GM23338 (cell line): ENCODE measurements at regions not wholly inside any gene's neighbourhood (a gene's known extent, or its start where the extent isn't known, plus 50 kb on each side); places are given as distances from the start of the nearest gene placed in this dataset.

Experiments used
- ATAC-seq: fragments of 200-7000 bp; cut with Tn5 transposase; 3 replicates; pipeline ENCODE4 v1.9.1; 2020
- DNase-seq: peaks from one replicate; pipeline ENCODE4 v3.0.0-alpha.2; 2015; ENCODE audit warnings: low spot score
- H2AFZ ChIP-seq: fragments of 200-600 bp; sonication (generic); 2 replicates; pipeline ENCODE4 v1.8.0; 2016; ENCODE audit warnings: antibody characterized with exemption, mild to moderate bottlenecking, moderate library complexity
- H3F3A ChIP-seq: fragments of 200-600 bp; sonication (generic); replicated peaks from 2 replicates; pipeline ENCODE4 v1.8.0; 2017; ENCODE audit warnings: antibody characterized with exemption, mixed run types, low read depth
- H3K27ac ChIP-seq: fragments of 200-600 bp; sonication (generic); 2 replicates; pipeline ENCODE4 v1.6.1; 2016; ENCODE audit warnings: low read depth
- H3K27me3 ChIP-seq: fragments of 200-600 bp; sonication (generic); 2 replicates; pipeline ENCODE4 v1.8.0; 2016; ENCODE audit warnings: mild to moderate bottlenecking, mixed run types, moderate library complexity; ENCODE audit not compliant: insufficient read depth
- H3K36me3 ChIP-seq: fragments of 200-600 bp; sonication (generic); 2 replicates; pipeline ENCODE4 v1.8.0; 2016; ENCODE audit warnings: mild to moderate bottlenecking; ENCODE audit not compliant: insufficient read depth
- H3K4me1 ChIP-seq: fragments of 200-600 bp; sonication (generic); 2 replicates; pipeline ENCODE4 v1.8.0; 2016; ENCODE audit warnings: mild to moderate bottlenecking, moderate library complexity; ENCODE audit not compliant: insufficient read depth
- H3K4me2 ChIP-seq: fragments of 200-600 bp; sonication (generic); 2 replicates; pipeline ENCODE4 v1.7.1; 2017; ENCODE audit warnings: mixed run types
- H3K4me3 ChIP-seq: fragments of 200-600 bp; sonication (generic); 2 replicates; pipeline ENCODE4 v1.6.1; 2016; ENCODE audit warnings: mixed run types
- H3K79me2 ChIP-seq: fragments of 200-600 bp; sonication (generic); replicated peaks from 2 replicates; pipeline ENCODE4 v1.8.0; 2017; ENCODE audit warnings: mild to moderate bottlenecking; ENCODE audit not compliant: insufficient read depth
- H3K9me2 ChIP-seq: fragments of 200-600 bp; sonication (generic); 2 replicates; pipeline ENCODE4 v1.8.0; 2017; ENCODE audit not compliant: insufficient read depth
- H4K20me1 ChIP-seq: fragments of 200-600 bp; sonication (generic); replicated peaks from 2 replicates; pipeline ENCODE4 v1.8.0; 2017; ENCODE audit warnings: mild to moderate bottlenecking; ENCODE audit not compliant: insufficient read depth
- H3K27ac Mint-ChIP-seq: 2 replicates; pipeline ENCODE4 v1.8.0; 2020; ENCODE audit warnings: inconsistent platforms, mild to moderate bottlenecking, moderate library complexity, mixed read lengths
- H3K27me3 Mint-ChIP-seq: 3 replicates; pipeline ENCODE4 v1.8.0; 2022; ENCODE audit warnings: low read depth, mild to moderate bottlenecking, moderate library complexity, mixed read lengths, inconsistent platforms; ENCODE audit not compliant: insufficient read depth, poor library complexity
- H3K36me3 Mint-ChIP-seq: 3 replicates; pipeline ENCODE4 v1.8.0; 2021; ENCODE audit warnings: low read depth, mild to moderate bottlenecking, inconsistent platforms, moderate library complexity, mixed read lengths
- H3K4me1 Mint-ChIP-seq: 3 replicates; pipeline ENCODE4 v1.8.0; 2020; ENCODE audit warnings: mild to moderate bottlenecking, inconsistent platforms, mixed read lengths
- H3K4me3 Mint-ChIP-seq: 3 replicates; pipeline ENCODE4 v1.8.0; 2021; ENCODE audit warnings: moderate library complexity, mild to moderate bottlenecking, inconsistent platforms, mixed read lengths
- H3K9me3 Mint-ChIP-seq: 3 replicates; pipeline ENCODE4 v1.8.0; 2020; ENCODE audit warnings: moderate library complexity, mild to moderate bottlenecking, inconsistent platforms, mixed read lengths
- CREB1 ChIP-seq: fragments of 250-450 bp; sonication (Bioruptor Pico); IDR thresholded peaks from 2 replicates; pipeline ENCODE4 v1.5.0; 2020; ENCODE audit warnings: low read depth, mild to moderate bottlenecking, moderate library complexity
- ETS1 ChIP-seq: IDR thresholded peaks from 2 replicates; pipeline ENCODE4 v1.6.1; 2016; ENCODE audit warnings: antibody characterized with exemption
- EZH2 ChIP-seq: fragments of 200-600 bp; sonication (generic); IDR thresholded peaks from one replicate; pipeline ENCODE4 v1.8.0; 2017; ENCODE audit warnings: antibody characterized with exemption, mild to moderate bottlenecking, low read depth; ENCODE audit not compliant: unreplicated experiment
- EZH2phosphoT487 ChIP-seq: fragments of 200-600 bp; sonication (generic); IDR thresholded peaks from one replicate; pipeline ENCODE4 v1.8.1; 2018; ENCODE audit warnings: antibody characterized with exemption; ENCODE audit not compliant: unreplicated experiment
- JUNB ChIP-seq: IDR thresholded peaks from one replicate; pipeline ENCODE4 v1.6.1; 2016; ENCODE audit warnings: antibody characterized with exemption; ENCODE audit not compliant: unreplicated experiment
- NANOG ChIP-seq: IDR thresholded peaks from 2 replicates; pipeline ENCODE4 v1.6.1; 2016; ENCODE audit warnings: antibody characterized with exemption, borderline replicate concordance
- POLR2AphosphoS5 ChIP-seq: IDR thresholded peaks from 2 replicates; pipeline ENCODE4 v1.6.1; 2016; ENCODE audit warnings: antibody characterized with exemption, low read depth
- REST ChIP-seq: IDR thresholded peaks from one replicate; pipeline ENCODE4 v1.6.1; 2018; ENCODE audit warnings: antibody characterized with exemption; ENCODE audit not compliant: unreplicated experiment
- STAT1 ChIP-seq: IDR thresholded peaks from one replicate; pipeline ENCODE4 v1.6.1; 2016; ENCODE audit warnings: antibody characterized with exemption; ENCODE audit not compliant: unreplicated experiment
- ZNF114 ChIP-seq: fragments of 250-450 bp; sonication (Bioruptor Pico); IDR thresholded peaks from 2 replicates; pipeline ENCODE4 v1.5.0; 2020; ENCODE audit warnings: mild to moderate bottlenecking, moderate library complexity
- ZNF331 ChIP-seq: fragments of 250-450 bp; sonication (Bioruptor Pico); IDR thresholded peaks from 2 replicates; pipeline ENCODE4 v1.5.0; 2020; ENCODE audit warnings: low read depth, mild to moderate bottlenecking, moderate library complexity
- TF ChIP-seq, protein P1 (sequence below): fragments of 250-450 bp; sonication (Bioruptor Pico); IDR thresholded peaks from 2 replicates; pipeline ENCODE4 v1.5.0; 2020; ENCODE audit warnings: mild to moderate bottlenecking, moderate library complexity
- TF ChIP-seq, protein P2 (sequence below), 2 experiments: fragments of 200-600 bp in 1 of 2; sonication (generic) in 1 of 2; conservative IDR thresholded peaks; 2 replicates each; pipeline versions ENCODE4 v1.5.1 to v1.6.1; 2016 to 2017; ENCODE audit warnings: antibody characterized with exemption in 2 of 2, low read depth in 2 of 2, mild to moderate bottlenecking in 2 of 2, moderate library complexity in 1 of 2

DNA sequence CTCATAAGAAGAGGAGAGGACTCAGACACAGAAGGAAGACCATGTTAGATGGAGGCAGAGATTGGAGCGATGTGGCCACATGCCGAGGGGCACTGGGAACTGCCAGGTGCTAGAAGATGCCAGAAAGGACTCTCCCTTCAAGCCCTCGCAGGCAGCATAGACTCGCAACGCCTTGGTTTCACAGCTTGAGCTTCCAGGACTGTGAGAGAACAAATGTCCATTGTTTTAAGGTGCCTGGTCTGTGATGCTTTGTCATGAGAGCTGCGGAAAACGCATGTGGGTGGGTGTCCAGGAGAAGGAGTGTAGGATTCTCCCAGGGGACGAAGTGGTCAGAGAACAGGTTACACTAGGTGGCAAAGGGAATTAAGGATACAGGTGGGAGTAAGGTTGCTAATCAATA, 125.9 kb upstream of the USP29 start:
- Histone ChIP-seq H3K27me3 (no peaks in the 10 kb centered on the region), H3K9me2 (no peaks in the 10 kb centered on the region), H3F3A (no peaks in the 10 kb centered on the region), H3K79me2 (no peaks in the 10 kb centered on the region), H3K36me3 (peaks cover 3% of the 10 kb centered on the region; the same call in 1 of the 2 replicates), H3K4me1 (no peaks in the 10 kb centered on the region), H3K4me3 (no peak overlapping the region), H2AFZ (no peak overlapping the region), H3K27ac (no peak overlapping the region), H4K20me1 (no peaks in the 10 kb centered on the region), H3K4me2 (no peak overlapping the region)
- no peaks in the 10 kb centered on the region for H3K4me1 Mint-ChIP-seq
- TF ChIP-seq STAT1 (no peak), EZH2phosphoT487 (no peak), ZNF114 (CRISPR knock-in tag) (no peak), EZH2 (no peak), CREB1 (CRISPR knock-in tag) (no peak), JUNB (no peak), ZNF331 (CRISPR knock-in tag) (no peak), ETS1 (no peak), POLR2AphosphoS5 (no peak), REST (no peak), NANOG (no peak)
- TF ChIP-seq, protein P1, sequence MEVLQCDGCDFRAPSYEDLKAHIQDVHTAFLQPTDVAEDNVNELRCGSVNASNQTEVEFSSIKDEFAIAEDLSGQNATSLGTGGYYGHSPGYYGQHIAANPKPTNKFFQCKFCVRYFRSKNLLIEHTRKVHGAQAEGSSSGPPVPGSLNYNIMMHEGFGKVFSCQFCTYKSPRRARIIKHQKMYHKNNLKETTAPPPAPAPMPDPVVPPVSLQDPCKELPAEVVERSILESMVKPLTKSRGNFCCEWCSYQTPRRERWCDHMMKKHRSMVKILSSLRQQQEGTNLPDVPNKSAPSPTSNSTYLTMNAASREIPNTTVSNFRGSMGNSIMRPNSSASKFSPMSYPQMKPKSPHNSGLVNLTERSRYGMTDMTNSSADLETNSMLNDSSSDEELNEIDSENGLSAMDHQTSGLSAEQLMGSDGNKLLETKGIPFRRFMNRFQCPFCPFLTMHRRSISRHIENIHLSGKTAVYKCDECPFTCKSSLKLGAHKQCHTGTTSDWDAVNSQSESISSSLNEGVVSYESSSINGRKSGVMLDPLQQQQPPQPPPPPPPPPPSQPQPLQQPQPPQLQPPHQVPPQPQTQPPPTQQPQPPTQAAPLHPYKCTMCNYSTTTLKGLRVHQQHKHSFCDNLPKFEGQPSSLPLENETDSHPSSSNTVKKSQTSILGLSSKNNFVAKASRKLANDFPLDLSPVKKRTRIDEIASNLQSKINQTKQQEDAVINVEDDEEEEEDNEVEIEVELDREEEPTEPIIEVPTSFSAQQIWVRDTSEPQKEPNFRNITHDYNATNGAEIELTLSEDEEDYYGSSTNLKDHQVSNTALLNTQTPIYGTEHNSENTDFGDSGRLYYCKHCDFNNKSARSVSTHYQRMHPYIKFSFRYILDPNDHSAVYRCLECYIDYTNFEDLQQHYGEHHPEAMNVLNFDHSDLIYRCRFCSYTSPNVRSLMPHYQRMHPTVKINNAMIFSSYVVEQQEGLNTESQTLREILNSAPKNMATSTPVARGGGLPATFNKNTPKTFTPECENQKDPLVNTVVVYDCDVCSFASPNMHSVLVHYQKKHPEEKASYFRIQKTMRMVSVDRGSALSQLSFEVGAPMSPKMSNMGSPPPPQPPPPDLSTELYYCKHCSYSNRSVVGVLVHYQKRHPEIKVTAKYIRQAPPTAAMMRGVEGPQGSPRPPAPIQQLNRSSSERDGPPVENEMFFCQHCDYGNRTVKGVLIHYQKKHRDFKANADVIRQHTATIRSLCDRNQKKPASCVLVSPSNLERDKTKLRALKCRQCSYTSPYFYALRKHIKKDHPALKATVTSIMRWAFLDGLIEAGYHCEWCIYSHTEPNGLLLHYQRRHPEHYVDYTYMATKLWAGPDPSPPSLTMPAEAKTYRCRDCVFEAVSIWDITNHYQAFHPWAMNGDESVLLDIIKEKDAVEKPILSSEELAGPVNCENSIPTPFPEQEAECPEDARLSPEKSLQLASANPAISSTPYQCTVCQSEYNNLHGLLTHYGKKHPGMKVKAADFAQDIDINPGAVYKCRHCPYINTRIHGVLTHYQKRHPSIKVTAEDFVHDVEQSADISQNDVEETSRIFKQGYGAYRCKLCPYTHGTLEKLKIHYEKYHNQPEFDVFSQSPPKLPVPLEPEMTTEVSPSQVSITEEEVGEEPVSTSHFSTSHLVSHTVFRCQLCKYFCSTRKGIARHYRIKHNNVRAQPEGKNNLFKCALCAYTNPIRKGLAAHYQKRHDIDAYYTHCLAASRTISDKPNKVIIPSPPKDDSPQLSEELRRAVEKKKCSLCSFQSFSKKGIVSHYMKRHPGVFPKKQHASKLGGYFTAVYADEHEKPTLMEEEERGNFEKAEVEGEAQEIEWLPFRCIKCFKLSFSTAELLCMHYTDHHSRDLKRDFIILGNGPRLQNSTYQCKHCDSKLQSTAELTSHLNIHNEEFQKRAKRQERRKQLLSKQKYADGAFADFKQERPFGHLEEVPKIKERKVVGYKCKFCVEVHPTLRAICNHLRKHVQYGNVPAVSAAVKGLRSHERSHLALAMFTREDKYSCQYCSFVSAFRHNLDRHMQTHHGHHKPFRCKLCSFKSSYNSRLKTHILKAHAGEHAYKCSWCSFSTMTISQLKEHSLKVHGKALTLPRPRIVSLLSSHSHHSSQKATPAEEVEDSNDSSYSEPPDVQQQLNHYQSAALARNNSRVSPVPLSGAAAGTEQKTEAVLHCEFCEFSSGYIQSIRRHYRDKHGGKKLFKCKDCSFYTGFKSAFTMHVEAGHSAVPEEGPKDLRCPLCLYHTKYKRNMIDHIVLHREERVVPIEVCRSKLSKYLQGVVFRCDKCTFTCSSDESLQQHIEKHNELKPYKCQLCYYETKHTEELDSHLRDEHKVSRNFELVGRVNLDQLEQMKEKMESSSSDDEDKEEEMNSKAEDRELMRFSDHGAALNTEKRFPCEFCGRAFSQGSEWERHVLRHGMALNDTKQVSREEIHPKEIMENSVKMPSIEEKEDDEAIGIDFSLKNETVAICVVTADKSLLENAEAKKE (CRISPR knock-in tag): no peak
- TF ChIP-seq, protein P2, sequence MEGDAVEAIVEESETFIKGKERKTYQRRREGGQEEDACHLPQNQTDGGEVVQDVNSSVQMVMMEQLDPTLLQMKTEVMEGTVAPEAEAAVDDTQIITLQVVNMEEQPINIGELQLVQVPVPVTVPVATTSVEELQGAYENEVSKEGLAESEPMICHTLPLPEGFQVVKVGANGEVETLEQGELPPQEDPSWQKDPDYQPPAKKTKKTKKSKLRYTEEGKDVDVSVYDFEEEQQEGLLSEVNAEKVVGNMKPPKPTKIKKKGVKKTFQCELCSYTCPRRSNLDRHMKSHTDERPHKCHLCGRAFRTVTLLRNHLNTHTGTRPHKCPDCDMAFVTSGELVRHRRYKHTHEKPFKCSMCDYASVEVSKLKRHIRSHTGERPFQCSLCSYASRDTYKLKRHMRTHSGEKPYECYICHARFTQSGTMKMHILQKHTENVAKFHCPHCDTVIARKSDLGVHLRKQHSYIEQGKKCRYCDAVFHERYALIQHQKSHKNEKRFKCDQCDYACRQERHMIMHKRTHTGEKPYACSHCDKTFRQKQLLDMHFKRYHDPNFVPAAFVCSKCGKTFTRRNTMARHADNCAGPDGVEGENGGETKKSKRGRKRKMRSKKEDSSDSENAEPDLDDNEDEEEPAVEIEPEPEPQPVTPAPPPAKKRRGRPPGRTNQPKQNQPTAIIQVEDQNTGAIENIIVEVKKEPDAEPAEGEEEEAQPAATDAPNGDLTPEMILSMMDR (conservative IDR thresholded peaks at IDR 0.05; ENCODE audit: low read depth in 2 of 2): no peak
- peaks cover 93% of the 10 kb centered on the region for H3K9me3 Mint-ChIP-seq
- peaks cover 47% of the 10 kb centered on the region for H3K36me3 Mint-ChIP-seq
- H3K27me3 Mint-ChIP-seq: peaks cover 5% of the 10 kb centered on the region
- DNase-seq: no peak
- no peak overlapping the region for H3K27ac Mint-ChIP-seq
- H3K4me3 Mint-ChIP-seq: no peak overlapping the region
- no peak for ATAC-seq
